ENCODE measurements at regions not wholly inside any gene's neighbourhood (a gene's known extent, or its start where the extent isn't known, plus 50 kb on each side); places are given as distances from the start of the nearest gene placed in this dataset.
"Not testable (repeated sequence)": the region's sequence is repeated elsewhere in the genome, so short reads cannot be mapped to it uniquely, and the experiment has no call there.

DNA sequence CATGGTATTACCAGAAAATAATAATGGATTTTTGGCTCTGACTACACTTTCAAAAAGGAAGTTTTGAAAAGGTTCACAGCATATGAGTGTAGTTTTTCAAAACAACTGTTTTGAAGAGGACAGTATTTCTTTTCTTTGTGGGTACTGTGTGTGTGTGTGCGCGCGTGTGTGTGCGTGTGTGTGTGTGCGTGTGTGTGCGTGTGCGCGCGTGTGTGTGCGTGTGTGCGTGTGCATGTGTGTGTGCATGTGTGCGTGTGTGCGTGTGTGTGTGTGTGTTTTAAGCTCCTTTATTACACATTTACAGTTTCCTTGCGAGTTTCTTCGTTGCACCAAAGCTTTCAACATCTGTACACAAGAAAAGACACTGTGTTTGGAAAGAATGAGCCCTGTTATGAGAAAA lies 755.4 kb downstream of the SH3BGRL start:
- DNase-seq (ENCODE audit: low spot score) (no peak), ATAC-seq (ENCODE audit: low read depth) (no peak)
- TF ChIP-seq, protein P1, sequence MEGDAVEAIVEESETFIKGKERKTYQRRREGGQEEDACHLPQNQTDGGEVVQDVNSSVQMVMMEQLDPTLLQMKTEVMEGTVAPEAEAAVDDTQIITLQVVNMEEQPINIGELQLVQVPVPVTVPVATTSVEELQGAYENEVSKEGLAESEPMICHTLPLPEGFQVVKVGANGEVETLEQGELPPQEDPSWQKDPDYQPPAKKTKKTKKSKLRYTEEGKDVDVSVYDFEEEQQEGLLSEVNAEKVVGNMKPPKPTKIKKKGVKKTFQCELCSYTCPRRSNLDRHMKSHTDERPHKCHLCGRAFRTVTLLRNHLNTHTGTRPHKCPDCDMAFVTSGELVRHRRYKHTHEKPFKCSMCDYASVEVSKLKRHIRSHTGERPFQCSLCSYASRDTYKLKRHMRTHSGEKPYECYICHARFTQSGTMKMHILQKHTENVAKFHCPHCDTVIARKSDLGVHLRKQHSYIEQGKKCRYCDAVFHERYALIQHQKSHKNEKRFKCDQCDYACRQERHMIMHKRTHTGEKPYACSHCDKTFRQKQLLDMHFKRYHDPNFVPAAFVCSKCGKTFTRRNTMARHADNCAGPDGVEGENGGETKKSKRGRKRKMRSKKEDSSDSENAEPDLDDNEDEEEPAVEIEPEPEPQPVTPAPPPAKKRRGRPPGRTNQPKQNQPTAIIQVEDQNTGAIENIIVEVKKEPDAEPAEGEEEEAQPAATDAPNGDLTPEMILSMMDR (IDR thresholded peaks at IDR 0.05; ENCODE audit: poor library complexity, severe bottlenecking): no peak
- Histone ChIP-seq H3K36me3 (ENCODE audit: low read depth) (no peaks in the 10 kb centered on the region), H3K27ac (ENCODE audit: poor library complexity, severe bottlenecking) (no peak overlapping the region), H3K4me3 (ENCODE audit: severe bottlenecking) (no peak overlapping the region), H3K27me3 (ENCODE audit: insufficient read depth, poor library complexity, severe bottlenecking) (no peaks in the 10 kb centered on the region), H3K4me1 (ENCODE audit: insufficient read depth, poor library complexity, severe bottlenecking) (no peaks in the 10 kb centered on the region), H3K9me3 (ENCODE audit: severe bottlenecking) (no peaks in the 10 kb centered on the region)

DNA sequence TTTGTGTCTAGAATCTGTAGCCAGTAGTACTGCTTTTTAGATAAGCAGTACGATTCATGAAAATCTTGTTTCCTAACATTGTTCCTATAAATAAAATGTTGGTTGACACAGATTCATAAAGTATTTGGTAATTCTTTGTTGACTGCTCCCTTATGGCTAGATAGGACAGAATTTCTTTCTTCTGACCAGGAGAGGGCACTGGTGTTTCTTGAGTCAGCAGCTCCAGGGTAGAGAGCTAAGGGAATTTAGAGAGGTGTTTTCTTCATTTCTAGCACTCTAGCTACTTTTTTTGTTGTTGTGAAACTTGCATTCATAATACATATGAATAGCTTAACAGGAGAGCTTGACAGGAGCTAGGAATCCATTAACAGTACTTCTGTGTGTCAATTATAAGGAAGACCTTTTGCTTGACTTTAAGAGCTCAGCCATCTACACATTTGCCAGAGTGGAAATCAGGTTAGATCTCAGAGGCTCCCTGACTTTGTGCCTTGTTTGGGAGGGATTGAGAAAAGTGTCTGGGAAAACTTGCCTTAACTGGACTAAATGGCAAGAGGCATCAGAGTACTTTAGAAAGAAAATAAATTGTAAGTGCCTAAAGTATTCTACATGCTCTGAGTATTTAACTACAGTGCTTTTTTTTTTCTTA lies 756.1 kb downstream of the SH3BGRL start:
- no peaks in the 10 kb centered on the region for H3K9me3 ChIP-seq (ENCODE audit: severe bottlenecking)
- no peak for ATAC-seq (ENCODE audit: low read depth)

DNA sequence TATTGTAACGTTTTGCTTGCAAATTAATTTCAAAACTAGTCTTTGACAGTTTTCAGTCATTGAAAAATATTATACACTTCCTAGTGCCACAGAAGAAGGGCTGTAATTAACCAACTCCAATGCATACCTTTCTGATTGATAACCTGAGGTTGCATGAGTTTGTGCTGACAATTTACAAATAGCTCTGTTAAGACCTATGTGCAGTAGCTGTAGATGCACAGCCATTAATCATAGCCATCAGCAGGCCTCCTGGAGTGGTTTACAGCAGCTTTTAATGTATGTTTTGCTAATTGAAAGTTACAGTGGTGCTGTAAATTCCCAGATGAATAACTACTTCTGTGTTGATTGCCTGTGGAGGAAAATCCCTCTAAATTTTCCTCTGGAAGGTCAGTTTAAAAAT lies 758.1 kb downstream of the SH3BGRL start:
- DNase-seq (ENCODE audit: low spot score) (no peak), ATAC-seq (ENCODE audit: low read depth) (no peak)
- H3K9me3 ChIP-seq (ENCODE audit: severe bottlenecking): no peaks in the 10 kb centered on the region
- H3K4me3 ChIP-seq (ENCODE audit: severe bottlenecking): no peak overlapping the region
- H3K27me3 ChIP-seq (ENCODE audit: insufficient read depth, poor library complexity, severe bottlenecking): no peaks in the 10 kb centered on the region
- TF ChIP-seq, protein P1 (IDR thresholded peaks at IDR 0.05; ENCODE audit: poor library complexity, severe bottlenecking): no peak
- no peaks in the 10 kb centered on the region for H3K4me1 ChIP-seq (ENCODE audit: insufficient read depth, poor library complexity, severe bottlenecking)
- H3K36me3 ChIP-seq (ENCODE audit: low read depth): no peaks in the 10 kb centered on the region
- no peak overlapping the region for H3K27ac ChIP-seq (ENCODE audit: poor library complexity, severe bottlenecking)

More for the DNA sequence above, 756.1 kb downstream of the SH3BGRL start:
- Histone ChIP-seq H3K36me3 (ENCODE audit: low read depth) (no peaks in the 10 kb centered on the region), H3K4me1 (ENCODE audit: insufficient read depth, poor library complexity, severe bottlenecking) (no peaks in the 10 kb centered on the region), H3K27ac (ENCODE audit: poor library complexity, severe bottlenecking) (no peak overlapping the region), H3K27me3 (ENCODE audit: insufficient read depth, poor library complexity, severe bottlenecking) (no peaks in the 10 kb centered on the region), H3K4me3 (ENCODE audit: severe bottlenecking) (no peak overlapping the region)
- DNase-seq (ENCODE audit: low spot score): no peak
- TF ChIP-seq, protein P1 (IDR thresholded peaks at IDR 0.05; ENCODE audit: poor library complexity, severe bottlenecking): peak; percentile 40

DNA sequence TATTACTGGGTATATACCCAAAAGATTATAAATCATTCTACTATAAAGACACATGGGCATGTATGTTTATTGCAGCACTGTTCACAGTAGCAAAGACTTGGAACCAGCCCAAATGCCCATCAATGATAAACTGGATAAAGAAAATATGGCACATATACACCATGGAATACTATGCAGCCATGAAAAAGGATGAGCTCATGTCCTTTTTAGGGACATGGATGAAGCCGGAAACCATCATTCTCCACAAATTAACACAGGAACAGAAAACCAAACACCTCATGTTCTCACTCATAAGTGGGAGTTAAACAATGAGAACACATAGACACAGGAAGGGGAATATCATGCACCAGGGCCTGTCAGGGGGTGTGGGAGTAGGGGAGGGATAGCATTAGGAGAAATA lies 772.5 kb downstream of the SH3BGRL start:
- H3K36me3 ChIP-seq (ENCODE audit: low read depth); H3K27ac ChIP-seq (ENCODE audit: poor library complexity, severe bottlenecking); H3K9me3 ChIP-seq (ENCODE audit: severe bottlenecking); H3K27me3 ChIP-seq (ENCODE audit: insufficient read depth, poor library complexity, severe bottlenecking); H3K4me3 ChIP-seq (ENCODE audit: severe bottlenecking); DNase-seq (ENCODE audit: low spot score); ATAC-seq (ENCODE audit: low read depth); H3K4me1 ChIP-seq (ENCODE audit: insufficient read depth, poor library complexity, severe bottlenecking): not testable (repeated sequence)

DNA sequence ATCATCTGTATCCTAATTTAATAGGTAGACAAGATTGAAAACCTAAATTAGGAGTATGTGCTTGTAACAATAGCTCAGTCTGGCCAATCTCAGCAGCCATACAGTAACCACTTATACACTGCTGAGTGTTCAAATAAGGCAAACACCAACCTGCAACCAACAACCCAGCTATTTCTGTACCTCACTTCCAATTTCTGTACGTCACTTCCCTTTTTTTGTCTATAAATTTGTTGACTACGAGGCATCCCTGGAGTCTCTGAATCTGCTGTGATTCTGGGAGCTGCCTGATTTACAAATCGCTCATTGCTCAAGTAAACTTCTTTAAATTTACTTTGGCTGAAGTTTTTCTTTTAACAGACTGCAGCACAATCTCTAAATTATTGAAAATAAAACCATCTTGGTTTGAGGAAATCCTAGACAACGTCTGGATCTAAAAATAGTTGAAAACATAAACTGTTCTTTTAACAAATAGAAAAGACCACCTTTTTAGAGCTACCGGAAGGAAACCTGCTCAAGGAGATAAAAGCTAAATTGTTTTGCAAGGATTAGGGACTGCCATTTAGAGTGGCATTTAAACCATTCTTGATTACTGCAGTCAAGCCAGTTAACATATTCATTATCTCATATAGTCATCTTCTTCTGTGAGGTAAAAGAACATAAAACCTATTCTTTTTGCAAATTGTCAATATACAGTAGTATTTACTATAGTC lies 778.1 kb downstream of the SH3BGRL start:
- Histone ChIP-seq H3K27me3 (ENCODE audit: insufficient read depth, poor library complexity, severe bottlenecking) (no peaks in the 10 kb centered on the region), H3K9me3 (ENCODE audit: severe bottlenecking) (no peaks in the 10 kb centered on the region), H3K4me1 (ENCODE audit: insufficient read depth, poor library complexity, severe bottlenecking) (no peaks in the 10 kb centered on the region), H3K4me3 (ENCODE audit: severe bottlenecking) (no peak overlapping the region), H3K27ac (ENCODE audit: poor library complexity, severe bottlenecking) (no peak overlapping the region), H3K36me3 (ENCODE audit: low read depth) (no peaks in the 10 kb centered on the region)
- DNase-seq (ENCODE audit: low spot score) (no peak), ATAC-seq (ENCODE audit: low read depth) (no peak)
- TF ChIP-seq, protein P1 (IDR thresholded peaks at IDR 0.05; ENCODE audit: poor library complexity, severe bottlenecking): no peak

DNA sequence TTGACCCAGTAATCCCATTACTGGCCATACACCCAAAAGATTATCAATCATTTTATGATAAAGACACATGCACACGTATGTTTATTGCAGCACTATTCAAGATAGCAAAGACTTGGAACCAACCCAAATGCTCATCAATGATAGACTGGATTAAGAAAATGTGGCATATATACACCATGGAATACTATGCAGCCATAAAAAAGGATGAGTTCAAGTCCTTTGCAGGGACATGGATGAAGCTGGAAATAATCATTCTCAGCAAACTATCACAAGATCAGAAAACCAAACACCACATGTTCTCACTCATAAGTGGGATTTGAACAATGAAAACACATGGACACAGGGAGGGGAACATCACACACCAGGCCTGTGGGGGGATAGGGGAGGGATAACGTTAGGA lies 785.3 kb downstream of the SH3BGRL start:
- H3K9me3 ChIP-seq (ENCODE audit: severe bottlenecking); DNase-seq (ENCODE audit: low spot score); H3K27ac ChIP-seq (ENCODE audit: poor library complexity, severe bottlenecking); H3K27me3 ChIP-seq (ENCODE audit: insufficient read depth, poor library complexity, severe bottlenecking); H3K4me1 ChIP-seq (ENCODE audit: insufficient read depth, poor library complexity, severe bottlenecking); H3K36me3 ChIP-seq (ENCODE audit: low read depth); H3K4me3 ChIP-seq (ENCODE audit: severe bottlenecking); ATAC-seq (ENCODE audit: low read depth): not testable (repeated sequence)
